Renal pelvis (tissue), 1 donor: ENCODE measurements at regions not wholly inside any gene's neighbourhood (a gene's known extent, or its start where the extent isn't known, plus 50 kb on each side); places are given as distances from the start of the nearest gene placed in this dataset.

Source experiments
- DNase-seq: peaks from one replicate; pipeline ENCODE4 v3.0.0-alpha.2; 2013

GRCh38 chr22:47282851-47283250, 520.4 kb downstream of the TBC1D22A start:
- no peak for DNase-seq

GRCh38 chr22:47282366-47282765, 519.9 kb downstream of the TBC1D22A start:
- no peak for DNase-seq

DNA sequence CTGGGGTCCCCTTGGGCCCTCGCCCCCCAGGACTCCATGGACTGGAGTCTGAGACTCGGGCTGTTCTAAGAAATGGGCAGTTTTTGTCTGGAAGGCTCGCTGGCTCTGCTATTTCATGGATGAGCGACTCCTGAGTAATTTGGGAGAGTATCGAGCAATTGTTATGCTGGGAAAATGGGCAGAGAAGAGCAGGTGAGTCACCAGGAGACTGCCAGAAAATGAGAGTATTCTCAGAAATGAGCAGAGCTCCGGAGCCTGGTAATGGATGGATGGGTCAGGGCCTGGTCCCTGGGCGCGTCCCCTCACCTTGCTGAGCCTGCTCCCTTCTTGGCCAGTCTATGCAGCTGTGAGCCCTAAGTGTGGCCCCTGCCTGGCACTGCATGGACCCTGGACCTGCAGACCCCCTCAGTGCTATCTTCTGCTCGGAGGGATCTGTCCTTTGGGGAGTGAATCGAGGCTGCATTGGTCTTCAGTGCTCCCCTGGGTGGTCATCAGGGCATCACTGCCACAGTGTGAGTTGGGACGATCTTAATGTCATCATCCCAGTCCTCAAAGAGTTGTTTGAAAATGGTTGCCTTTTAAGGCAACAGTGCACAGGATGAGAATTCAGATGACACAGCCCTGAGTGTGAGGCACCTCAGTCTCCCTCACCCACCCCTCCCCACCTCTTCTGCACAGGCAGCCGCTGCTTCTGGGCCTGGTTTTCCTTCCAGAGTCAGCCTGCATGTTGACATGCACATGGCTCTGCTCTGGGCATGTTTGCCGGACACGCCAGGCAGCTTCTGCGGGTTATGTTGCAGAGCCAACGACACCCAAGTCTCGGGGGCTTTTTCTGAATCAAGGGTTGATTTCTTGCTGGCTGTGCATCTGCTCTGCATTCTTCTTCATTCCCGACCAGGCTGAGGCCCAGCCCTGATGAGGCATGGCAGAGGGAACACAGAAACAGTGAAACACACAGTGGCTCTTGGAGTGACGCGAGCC, 519.0 kb downstream of the TBC1D22A start:
- no peak for DNase-seq

- no peak for DNase-seq
Measured at GRCh38 chr22:47280301-47280700, 517.9 kb downstream of the TBC1D22A start.

DNA sequence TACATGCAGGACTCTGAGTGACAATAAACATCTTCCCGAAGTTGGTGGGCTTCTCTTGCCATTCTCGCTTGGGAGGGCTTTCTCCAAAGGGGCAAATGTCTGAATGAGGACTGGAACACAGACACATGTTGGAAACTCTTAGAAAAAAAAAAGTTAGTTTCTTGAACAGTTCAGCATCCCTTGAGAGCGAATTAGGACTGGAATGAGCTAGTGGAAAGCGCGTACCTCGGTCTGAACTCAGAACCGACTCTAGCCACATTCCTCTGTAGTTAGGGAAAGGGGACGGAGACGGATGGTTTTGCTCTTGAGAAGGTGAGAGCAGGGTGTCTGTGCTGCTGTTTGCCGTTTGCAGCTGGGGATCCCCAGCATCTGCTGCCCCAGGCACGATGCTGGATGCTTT, 517.3 kb downstream of the TBC1D22A start:
- DNase-seq, result no peak

DNA sequence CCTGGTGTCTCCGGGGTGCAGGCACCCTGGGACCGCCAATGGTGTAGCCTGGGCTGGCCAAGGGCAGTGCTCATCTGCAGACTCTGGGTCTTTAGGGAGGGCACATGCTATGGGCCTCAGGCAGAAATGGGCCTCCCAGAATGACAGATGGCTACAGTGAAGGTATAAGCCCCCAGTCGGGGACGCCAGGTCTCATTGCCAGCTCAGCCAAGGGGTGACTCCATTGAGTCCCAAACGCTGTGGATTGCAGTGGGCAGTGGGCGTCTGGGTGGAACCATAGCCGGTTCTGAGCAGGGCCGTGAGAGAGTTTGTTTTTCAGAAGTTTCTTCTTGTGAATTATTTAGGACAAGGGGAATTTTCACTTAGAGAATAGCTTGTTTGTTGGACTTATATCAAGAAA, 516.9 kb downstream of the TBC1D22A start:
- DNase-seq, result no peak

DNA sequence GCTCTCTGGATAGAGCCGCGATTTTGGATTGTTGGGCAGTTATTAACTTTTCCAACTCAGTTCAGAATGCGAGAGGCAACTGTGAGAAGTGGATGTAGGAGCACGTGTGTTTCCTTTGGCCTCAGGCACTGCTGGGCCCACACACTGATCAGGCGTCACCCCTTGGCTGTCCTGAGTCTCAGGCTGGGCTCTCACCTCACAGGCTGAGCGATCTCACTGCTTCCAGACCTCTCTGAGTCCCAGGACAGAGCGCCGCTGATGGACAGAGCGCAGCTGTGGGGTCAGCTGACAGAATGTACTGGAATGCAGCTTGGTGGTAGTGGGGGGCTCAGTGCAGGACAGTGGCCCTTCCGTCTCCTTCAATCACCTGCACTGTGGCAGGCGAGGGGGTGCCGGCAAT, 516.2 kb downstream of the TBC1D22A start:
- no peak for DNase-seq

DNA sequence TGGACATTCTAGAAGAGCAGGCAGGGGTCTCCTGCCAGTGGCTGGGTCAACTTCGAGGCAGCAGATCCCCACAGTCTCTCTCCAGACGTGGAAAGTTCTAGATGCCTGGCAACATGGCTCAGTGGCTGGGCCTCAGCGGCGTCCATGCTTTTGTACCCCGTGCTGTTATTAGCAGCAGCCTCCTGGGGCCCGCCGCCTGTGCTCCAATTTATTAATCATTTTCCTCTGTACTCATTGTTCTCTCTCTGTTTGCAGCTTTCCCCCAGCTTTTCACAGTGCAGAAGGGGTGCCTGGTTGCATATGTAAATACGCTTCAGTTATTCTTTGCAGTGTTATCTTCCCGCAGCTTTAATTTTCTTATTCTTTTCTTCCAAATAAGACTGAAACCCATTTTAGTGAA, 515.1 kb downstream of the TBC1D22A start:
- DNase-seq, result no peak

- DNase-seq, result no peak
Measured at GRCh38 chr22:47276991-47277390, 514.5 kb downstream of the TBC1D22A start.

DNA sequence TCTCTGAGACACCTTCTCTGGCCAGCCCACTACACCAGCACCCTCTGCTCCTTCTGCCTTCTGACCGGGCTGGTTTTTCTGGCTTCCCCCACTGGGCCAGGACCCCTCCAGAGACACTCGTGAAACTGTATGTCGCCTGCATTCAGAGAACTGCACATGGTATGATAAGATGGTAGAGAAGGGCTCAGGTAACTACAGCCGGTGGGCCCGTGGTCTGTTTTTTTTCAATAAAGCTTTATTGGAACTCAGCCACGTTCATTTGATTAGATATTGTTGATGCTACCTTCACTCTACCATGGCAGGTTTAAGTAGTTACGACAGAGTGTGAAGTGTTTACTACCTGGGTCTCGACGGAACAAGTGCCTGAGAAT, 514.0 kb downstream of the TBC1D22A start:
- DNase-seq, result no peak

DNA sequence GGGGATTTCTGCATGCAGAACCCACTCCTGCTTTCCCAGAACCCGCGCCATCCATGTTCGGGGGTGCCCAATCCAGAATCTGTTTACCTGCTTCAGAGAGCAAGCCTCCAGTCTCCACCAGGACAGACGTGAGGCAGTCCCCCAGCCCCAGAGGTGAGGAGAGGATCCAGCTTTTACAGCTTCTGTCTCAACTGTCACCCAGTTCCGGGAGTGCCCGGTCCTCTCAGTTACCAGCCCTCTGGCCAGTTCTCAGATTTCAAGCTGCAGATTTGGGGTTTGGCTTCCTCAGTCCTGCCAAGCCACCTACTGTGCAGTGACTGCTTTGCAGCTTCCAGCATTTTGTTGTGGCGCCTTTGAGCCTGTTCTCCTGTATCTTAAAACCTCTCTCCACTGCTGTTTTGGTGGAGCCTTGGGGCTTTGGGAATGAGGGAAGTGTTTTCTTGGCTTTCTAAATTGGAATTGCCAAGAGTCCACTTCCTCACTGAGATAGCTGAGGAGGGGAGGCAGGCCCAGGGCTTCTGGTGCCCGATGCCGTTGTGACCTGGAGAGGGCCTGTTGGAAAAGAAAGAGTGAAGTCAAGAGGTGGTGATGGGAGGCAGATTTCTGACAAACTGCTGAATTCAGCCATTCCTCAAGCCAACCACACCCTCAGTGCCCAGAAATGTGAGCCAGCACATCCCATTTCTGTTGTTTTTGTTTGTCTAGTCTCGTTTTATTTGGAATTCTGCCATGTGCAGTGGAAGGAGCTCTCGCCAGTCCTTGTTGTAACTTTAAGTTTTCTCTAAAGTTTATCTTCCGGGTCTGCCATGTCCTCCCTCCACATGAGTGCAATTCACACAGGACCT, 513.4 kb downstream of the TBC1D22A start:
- peak; percentile 50 for DNase-seq

DNA sequence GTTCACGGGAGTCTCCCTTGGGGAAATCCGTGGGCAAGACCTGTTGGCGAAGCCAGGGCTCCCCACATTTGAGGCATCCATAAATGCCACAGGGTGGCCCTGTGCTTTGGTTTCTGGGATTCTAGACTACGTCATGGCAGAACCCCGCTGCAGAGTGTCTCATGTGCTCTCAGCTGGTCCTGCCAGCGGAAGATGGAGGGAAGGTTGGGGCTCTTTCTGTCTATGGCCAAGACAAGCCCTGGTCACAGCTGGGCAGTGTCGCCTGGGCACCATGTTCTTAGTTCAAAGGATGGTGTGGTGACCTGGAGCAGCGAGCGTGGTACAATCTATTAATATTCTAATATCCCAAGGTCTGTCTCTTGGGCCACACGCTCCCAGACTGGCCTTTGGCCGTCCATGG, 511.7 kb downstream of the TBC1D22A start:
- DNase-seq, result no peak

DNA sequence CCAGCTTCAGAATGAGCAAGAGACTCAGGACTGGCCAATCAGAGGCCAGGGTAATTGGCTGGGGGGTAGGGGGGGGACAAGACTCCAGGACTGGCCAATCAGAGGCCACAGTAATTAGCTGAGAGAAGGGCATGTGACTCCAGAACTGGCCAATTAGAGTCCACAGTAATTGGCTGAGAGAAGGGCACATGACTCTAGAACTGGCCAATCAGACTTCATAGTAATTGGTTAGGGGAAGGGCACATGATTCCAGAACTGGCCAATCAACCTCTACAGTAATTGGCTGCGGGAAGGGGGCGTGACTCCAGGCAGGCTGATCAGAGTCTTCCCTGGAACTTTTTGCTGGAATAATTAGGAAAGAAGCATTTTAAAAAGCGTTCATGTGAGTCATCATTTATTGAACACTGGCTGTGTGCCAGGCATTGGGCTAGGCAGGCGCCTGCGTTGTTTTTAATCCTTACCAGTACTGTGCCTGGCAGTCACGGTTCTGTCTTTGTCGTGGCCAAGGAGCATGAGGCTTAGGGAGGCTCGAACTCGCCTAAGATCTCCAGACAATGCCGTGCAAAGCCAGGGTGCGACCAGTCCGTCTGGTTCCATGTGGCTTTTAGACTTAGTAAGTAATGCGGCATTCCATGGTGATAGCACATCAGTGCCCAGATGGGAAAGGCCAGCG, 508.1 kb downstream of the TBC1D22A start:
- DNase-seq, result no peak

DNA sequence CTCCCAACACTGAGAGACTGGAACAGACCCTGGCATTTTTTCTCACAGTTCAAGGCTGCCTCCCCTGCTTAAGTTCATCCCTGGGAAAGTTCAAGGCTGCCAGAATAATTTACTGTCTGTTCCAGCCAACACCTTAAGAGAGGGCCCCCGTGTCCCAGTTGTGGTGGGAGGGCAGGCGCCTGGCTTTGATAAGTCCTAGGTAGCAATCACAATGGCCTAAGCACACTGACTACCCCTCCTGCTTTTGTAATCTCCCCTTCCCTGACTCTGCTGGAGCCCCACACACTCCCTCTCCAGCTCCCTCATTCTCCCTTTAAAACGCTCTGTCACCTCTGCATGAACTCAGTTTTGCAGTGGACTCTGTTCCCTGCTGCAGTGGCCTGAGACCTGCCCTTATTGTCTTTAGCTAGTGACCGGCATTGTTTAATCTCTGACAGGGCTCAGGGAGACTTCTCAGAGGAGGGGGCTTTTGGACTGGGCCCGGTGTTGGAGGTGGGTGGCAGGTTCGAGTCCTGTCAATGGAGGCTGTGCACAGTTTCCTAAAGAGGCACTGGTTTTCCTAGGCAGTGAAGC, 507.2 kb downstream of the TBC1D22A start:
- DNase-seq, result no peak

GRCh38 chr22:47267513-47268282, 505.2 kb downstream of the TBC1D22A start:
- DNase-seq, result no peak

- DNase-seq, result no peak
Measured at GRCh38 chr22:47266329-47266728, 503.9 kb downstream of the TBC1D22A start.

DNA sequence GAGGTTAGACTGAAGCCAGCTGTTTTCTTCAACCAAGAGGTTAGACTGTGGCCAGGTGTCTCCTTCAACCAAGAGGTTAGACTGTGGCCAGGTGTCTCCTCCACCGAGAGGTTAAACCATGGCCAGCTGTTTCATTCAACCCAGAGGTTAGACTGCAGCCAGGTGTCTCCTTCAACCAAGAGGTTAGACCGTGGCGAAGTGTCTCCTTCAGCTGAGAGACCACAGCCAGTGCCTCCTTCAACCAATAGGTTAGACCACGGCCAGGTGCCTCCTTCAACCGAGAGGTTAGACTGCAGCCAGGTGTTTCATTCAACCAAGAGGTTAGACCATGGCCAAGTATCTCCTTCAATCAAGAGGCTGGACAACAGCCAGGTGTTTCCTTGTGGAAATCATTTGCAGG, 498.1 kb downstream of the TBC1D22A start:
- no peak for DNase-seq

GRCh38 chr22:47259990-47260389, 497.5 kb downstream of the TBC1D22A start:
- DNase-seq, result no peak

GRCh38 chr22:47259049-47259448, 496.6 kb downstream of the TBC1D22A start:
- no peak for DNase-seq

DNA sequence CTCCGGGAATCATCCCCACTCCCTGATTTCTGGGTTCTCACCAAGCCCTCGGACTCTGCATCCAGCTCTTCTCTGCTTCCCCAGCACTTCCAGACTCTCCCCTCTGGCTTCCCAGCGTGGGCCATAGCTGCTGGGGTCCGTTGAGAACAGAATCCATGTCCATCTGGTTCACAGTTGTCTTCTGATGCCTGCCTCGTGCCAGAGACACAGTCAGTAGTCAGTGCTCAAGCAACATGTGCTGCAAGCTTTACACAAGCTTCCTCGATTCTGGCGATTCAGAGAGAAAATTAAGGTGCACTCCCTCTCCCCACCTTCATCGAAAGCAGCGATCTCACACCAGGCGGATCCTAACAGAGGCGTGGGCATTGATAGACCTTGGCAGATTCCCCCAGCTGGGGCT, 495.5 kb downstream of the TBC1D22A start:
- DNase-seq, result no peak

DNA sequence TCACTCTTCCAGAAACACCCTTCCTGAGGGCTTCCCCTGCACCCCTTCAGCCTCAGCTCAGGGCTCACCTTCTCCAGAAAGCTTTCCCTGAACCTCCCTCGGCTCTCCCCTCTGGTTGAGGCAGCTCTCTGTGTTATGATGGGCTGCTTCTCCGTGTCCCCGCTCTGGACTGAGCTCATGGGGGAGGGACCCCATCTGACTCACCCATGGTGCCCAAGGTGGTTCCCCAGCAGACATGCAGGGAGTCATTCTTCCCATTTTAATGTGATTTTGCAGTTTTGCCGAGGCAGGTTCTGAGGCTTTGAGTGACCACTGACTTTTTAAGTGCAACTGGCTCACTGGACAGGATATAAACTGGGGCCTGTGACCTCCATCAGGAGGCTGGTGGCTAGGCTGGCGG, 495.1 kb downstream of the TBC1D22A start:
- no peak for DNase-seq
